ENCODE measurements at regions not wholly inside any gene's neighbourhood (a gene's known extent, or its start where the extent isn't known, plus 50 kb on each side); places are given as distances from the start of the nearest gene placed in this dataset. TPM values are rescaled to one million over a fixed set of nuclear protein-coding genes. Genes with fewer than 3 reads are reported as not detected.

- H3K4me1 Mint-ChIP-seq (ENCODE audit: low read depth): no peaks in the 10 kb centered on the region
- no peak overlapping the region for H3K4me3 Mint-ChIP-seq
- H3K9me3 Mint-ChIP-seq: no peaks in the 10 kb centered on the region
- no peak for ATAC-seq
- DNase-seq: no peak
- intact Hi-C loops (cut with micrococcal nuclease): no loop called here
- POLR2A ChIA-PET: no interaction called here
- no peaks in the 10 kb centered on the region for H3K27me3 Mint-ChIP-seq
- no peak overlapping the region for H3K27ac Mint-ChIP-seq
- CTCF ChIA-PET: interaction anchor here (1.3 kb wide), 1 partner anchor 11 kb away, joined by 3 read pairs; no protein-coding TSS in a partner anchor
- no peaks in the 10 kb centered on the region for H3K36me3 Mint-ChIP-seq (ENCODE audit: low read depth)
- TF ChIP-seq, protein P1, sequence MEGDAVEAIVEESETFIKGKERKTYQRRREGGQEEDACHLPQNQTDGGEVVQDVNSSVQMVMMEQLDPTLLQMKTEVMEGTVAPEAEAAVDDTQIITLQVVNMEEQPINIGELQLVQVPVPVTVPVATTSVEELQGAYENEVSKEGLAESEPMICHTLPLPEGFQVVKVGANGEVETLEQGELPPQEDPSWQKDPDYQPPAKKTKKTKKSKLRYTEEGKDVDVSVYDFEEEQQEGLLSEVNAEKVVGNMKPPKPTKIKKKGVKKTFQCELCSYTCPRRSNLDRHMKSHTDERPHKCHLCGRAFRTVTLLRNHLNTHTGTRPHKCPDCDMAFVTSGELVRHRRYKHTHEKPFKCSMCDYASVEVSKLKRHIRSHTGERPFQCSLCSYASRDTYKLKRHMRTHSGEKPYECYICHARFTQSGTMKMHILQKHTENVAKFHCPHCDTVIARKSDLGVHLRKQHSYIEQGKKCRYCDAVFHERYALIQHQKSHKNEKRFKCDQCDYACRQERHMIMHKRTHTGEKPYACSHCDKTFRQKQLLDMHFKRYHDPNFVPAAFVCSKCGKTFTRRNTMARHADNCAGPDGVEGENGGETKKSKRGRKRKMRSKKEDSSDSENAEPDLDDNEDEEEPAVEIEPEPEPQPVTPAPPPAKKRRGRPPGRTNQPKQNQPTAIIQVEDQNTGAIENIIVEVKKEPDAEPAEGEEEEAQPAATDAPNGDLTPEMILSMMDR (IDR thresholded peaks at IDR 0.05): no peak
Observed at GRCh38 chr3:16122661-16123060, 51.8 kb upstream of the GALNT15 start.

- POLR2A ChIA-PET: interaction anchor here (1.1 kb wide), 1 partner anchor 11 kb away, joined by 3 read pairs; no protein-coding TSS in a partner anchor
- DNase-seq: no peak
- CTCF ChIA-PET: no interaction called here
- TF ChIP-seq, protein P1 (IDR thresholded peaks at IDR 0.05): no peak
- Mint-ChIP-seq H3K27ac (no peak overlapping the region), H3K4me1 (ENCODE audit: low read depth) (no peaks in the 10 kb centered on the region), H3K9me3 (no peaks in the 10 kb centered on the region), H3K36me3 (ENCODE audit: low read depth) (no peaks in the 10 kb centered on the region), H3K27me3 (no peaks in the 10 kb centered on the region), H3K4me3 (no peak overlapping the region)
- intact Hi-C loops (cut with micrococcal nuclease): no loop called here
- ATAC-seq: no peak
Observed at GRCh38 chr3:16124636-16125035, 49.8 kb upstream of the GALNT15 start.

Small RNA genes lying in the stretch of these regions (microRNA-seq; reads per million reads assigned to microRNA genes)
- not detected for gene MIR563 (ENCODE audit: borderline microRNAs expressed, borderline replicate concordance)
